Left lobe of liver (tissue), 2 donors: ENCODE measurements at regions not wholly inside any gene's neighbourhood (a gene's known extent, or its start where the extent isn't known, plus 50 kb on each side); places are given as distances from the start of the nearest gene placed in this dataset.

Source experiments
- ATAC-seq: fragments of 200-7000 bp; cut with Tn5 transposase; one replicate; pipeline ENCODE4 v1.9.1; 2020; ENCODE audit warnings: mild to moderate bottlenecking, moderate library complexity
- DNase-seq: peaks from one replicate; pipeline ENCODE4 v3.0.0-alpha.2; 2020; ENCODE audit warnings: low spot score
- donor health status: DM: no; HTN: no; CAD: no; lungs with moderate emphysema.
- donor health status: DM: no; HTN: yes; CAD: no.

DNA sequence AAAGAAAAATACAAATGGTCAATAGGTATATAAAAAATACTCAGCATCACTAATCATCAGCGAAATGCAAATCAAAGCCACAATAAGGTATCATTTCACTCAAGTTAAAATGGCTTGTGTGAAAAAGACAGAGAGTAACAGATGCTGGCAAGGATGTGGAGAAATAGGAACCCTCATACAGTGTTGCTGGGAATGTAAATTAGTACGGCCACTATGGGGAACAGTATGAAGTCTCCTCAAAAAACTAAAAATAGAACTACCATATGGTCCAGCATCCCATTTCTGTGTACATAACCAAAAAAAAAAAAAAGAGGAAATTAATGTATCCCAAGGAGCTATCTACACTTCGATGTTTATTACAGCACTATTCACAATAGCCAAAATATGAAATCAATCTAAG is 98.1 kb upstream of the TGFBR2 start:
- DNase-seq (no peak), ATAC-seq (no peak)

DNA sequence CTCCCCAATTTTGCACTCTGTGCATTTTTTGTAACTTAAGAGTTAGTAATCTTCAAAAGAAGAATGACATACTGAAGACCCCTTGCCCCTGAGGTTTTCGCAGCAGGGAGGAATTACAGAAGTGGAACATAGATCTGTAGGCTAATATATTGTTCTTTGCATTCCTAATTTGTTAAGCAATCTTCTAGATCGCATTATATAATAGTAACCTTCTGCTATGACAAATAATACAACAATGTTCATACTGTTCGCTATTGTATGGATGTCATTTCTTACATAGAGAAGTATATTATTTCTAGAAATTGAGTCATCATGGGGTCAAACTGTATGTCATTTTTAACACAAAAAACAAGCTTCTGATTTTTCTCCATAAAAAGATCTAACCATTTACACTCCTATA is 95.8 kb upstream of the TGFBR2 start:
- no peak for DNase-seq

DNA sequence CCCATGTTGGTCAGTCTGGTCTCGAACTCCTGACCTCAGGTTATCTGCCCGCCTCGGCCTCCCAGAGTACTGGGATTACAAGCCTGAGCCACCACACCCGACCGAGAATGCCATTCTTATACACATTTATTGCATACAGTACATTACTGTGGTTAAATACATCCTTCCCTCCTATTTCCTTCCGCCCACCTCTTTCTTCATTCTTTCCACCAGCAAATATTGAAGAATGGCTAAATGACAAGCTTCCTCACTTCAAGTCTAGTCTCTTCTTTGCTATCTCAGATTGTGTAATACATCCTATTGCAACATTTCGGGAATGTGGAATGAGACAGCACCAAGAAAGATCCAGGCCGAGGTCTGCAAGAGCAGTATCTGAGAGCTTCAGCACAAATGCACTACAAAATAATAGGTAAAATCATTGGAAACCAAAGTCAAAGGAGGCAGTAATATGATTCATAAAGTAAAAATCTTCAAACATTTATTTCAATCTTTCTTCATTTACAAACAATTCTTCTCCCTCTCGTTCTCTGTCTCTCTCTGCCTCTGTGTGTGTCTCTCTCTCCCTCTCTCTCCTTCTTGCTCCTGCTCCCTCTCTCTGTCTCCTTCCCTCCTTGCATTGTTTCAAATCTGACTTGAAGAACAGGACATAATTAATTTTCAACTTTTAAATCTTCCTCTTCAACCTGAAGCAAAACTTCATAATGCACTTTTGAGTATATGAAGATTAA is 94.7 kb upstream of the TGFBR2 start:
- ATAC-seq (peak; percentile 89), DNase-seq (no peak)

More for the DNA sequence above, 95.8 kb upstream of the TGFBR2 start:
- ATAC-seq = no peak

DNA sequence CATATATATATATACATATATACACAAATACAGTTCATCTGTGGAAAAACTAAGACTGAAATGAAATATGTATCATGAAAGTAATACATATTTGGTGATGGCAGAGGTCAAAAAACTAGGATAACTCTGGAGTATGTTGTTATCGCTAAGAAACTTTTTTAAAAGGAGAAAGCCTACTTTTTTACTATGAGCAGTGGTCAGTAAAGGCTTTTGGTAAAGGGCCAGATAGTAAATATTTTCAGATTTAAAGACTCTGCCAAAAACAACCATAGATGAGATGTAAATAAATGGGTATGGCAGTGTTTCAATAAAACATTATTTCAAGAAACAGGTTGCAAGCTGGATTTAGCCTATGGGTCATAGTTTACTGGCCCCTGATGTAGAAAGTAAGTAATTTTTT is 93.8 kb upstream of the TGFBR2 start:
- DNase-seq (no peak), ATAC-seq (no peak)

DNA sequence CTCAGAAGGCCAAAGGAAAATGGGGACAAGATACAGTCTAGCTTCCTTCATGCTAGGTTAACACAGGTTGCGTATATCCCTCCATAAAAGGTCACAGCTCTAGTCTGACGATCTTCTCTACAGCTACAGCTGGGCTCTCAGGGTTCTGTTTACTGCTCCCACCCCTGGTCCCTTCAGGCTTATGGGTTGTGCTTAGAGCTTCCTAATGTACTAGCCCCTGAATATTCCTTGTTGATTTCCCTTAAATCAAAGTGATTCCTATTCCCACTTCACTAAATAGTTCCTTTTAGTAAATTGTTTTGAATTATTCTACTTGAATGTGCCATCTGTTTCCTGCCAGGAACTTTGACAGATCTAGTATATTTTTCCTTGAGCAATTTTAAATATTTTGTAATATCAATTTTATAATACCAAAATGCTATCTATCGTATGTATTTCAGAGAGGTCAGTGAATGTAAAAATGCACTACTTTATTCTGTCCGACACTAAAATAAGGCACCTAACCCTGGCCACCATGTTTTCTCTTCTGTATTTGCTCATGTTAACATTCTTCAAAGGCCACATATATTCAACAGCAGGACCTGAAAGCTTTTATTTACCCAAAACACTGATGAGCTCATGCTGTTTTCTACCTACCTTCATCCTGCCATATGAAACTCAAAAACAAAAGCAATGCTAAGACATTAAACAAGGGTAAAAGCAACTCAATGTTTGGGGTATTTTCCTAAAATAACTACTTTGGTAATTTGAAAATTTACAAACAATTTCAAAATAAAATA is 92.8 kb upstream of the TGFBR2 start:
- no peak for ATAC-seq
- DNase-seq = no peak

DNA sequence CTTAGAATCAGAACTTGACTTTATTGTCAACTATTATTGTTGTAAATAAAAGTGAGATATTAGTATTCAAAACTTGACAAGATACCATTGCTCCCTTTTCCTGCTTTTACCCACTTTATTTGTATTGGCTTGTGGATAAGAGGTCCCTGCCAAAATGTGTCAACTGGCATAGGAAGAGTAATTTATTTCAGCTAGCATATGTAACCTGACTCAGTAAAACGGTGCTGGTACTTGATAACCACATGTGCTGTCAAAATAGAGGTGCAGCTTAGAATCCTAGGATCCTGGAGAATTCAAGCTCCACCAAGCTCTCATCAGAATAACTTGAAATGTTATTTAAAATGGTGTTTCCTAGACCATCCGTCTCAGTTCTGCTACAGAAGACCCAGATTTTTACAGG is 90.2 kb upstream of the TGFBR2 start:
- ATAC-seq = peak; percentile 50
- DNase-seq = no peak

DNA sequence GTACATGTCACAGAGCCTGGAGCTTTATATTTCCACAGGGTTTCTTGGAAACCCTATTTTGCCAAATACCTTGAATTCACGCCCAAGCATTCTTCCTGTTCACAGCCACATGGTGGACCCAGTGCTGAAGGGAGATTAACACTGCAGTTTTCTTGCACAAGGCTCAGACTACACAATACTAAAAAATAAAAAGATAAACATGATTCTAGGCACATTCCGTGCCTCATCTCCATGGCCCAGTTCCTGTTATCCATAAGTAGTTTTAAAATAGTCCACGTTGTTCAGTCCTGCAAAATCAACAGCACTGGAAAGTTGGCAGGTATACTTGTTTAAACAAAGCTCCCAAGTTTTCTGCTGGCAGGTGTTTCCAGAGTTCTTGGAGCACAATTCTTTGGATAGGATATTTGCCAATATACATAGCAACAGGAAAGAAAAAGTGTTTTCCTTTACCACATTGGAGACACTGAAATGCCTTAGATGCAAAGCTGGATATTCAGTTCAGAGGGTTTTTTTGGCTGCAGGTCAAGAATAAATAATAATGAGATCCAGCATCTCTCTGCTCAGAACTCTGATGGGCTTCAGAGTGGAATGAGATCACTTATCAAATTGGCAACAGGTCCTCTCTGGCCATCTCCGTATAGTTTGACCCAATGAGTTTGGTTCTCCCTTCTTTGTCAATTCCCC is 88.1 kb upstream of the TGFBR2 start:
- ATAC-seq = peak; percentile 87
- DNase-seq = peak; percentile 76

DNA sequence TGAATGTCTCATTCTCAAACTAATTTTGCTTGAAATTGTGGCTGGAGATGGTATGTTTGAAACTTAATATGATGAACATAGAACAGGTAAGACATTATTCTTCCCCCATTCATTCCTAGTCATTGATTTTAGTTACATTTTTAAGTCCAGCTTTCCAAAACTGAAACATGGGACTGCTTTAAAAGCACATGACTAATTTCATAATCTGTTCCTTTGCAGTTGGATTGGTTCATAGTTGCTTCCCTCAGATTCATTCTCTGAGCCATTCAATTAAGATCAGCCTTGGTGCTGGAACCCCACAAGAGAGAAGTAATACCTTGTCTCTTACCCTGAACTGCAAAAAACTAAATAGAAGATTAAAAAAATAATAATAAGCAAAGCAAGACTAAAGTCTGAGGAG is 87.5 kb upstream of the TGFBR2 start:
- no peak for DNase-seq
- peak; percentile 41 for ATAC-seq

DNA sequence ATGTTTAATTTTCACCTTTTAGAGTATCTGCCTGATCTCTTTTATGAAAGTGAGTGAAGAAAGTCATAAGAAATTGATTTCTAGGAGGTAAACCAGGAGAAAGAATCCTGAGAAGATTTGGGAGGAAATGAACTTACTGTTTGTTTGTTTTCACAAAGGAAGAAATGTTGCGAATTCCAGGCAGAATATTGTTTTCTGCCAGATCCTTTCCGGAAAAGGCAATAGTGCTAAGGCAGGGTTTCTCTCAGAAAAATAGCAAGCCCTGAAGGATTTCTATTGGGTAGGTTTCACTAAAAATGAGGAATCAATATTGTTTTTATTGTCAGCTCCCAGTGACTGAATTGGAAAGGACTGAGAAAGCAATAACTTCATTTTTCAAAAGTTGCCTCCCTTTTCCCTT is 85.7 kb upstream of the TGFBR2 start:
- DNase-seq = no peak
- ATAC-seq = no peak

DNA sequence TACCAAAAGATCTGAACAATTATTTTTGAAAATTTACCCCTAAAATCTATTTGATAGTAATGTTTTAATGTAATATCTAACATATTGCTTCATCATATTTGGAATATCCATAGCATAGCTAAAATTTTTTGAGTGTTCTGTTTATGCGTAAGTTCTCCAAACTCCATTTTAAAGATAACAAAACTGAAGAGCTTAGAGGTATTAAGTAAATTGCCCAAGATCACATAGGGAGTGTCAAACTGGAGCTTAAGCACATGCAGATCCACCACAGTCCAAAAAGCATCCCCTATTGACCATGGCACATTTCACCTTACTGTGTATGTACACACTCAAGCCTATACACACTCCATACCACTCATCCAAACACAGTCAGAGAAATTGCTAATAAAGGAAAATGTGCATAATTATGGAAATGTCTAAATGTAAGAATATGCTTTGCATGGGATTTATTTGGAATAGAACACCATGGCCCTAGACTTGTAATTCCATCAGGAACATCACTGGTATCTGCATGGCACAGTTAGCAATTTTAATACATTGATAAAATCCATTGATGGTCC is 85.2 kb upstream of the TGFBR2 start:
- DNase-seq (no peak), ATAC-seq (no peak)

DNA sequence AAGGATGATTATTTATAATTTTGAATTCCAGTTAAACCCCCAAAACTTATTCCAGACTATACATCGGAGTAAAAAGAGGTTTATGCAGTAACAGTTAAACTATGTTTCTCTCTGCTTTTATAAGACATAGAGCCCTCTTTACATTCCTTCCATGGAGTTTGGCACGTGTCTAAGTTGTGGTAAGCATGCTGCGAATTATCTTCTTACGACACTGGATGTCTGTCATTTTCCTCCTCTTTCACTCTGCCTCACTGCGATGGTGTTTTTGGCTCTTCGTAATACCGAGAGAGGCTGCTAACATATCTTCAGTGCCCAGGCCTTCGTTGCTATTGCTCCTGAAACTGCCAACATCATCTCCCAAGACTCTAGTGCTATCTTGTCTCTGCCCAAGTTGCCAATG is 83.9 kb upstream of the TGFBR2 start:
- ATAC-seq (no peak), DNase-seq (no peak)

DNA sequence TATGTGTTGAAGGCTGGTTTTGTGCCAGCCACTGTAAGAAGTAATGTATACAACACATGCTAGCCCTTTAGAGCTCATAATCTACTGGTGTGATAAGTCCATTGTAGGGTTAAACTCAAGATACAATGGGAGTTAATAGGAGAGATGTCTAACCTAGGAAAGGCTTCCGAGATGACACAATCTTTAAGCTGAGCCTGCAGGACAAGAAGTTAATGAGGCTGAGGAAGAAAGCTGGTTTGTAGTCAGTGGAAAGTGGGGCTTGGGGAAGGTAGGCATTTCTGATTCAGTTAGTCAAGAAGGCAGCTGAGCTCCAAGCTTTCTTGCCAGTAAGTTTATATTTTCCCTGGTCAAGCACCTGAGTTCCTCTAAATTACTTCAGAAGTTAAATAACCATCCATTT is 83.0 kb upstream of the TGFBR2 start:
- ATAC-seq (no peak), DNase-seq (no peak)

DNA sequence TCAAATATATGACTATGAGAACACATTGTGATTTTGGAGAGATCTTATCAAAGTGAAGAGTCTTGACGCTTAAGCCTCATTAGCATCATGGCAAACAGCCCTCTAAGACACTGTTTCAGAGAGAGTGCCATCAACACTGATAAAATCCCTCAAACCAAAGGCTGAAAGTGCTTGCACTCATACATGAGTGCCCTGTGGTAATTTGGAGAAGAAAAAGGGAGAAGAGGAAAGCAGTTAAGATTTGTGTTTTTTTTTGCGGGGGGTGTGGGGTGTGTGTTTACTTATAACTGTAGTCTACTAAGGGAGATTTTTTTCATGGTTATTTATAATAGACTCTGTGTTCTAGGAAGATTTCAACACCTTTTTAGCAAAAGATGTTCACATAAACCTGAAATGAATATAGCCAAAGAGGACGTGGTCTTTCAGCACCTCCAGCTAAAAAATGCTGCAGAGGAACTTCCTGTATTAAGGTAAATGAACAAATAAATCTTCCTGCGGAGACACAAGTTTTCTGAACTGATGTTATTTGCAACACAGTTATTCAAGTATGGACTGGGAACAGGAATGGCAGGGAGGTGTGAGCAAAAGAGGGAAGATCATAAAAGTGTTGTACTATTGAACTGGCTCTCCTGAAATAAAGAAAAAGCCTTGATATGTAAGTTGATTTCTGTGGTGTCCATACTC is 81.9 kb upstream of the TGFBR2 start:
- DNase-seq (no peak), ATAC-seq (no peak)

DNA sequence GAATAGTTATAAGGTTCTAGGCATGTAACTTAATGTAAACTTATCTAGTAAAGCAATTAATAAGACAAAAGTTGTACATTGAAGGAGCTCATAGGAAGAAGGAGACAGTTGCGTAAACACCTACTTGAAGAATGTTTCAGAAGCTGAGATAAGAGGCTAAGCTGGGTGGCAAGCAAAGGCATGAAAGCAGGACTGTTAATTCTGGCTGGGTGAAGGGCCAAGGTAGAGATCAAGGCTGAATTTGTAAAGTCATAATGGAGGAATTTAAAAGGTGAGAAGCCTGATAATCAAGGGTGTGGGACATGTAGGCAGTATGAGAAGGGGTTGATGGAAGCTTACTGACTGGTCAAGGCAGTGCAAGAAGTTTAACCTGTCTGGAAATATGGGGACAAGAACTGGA is 80.4 kb upstream of the TGFBR2 start:
- DNase-seq (no peak), ATAC-seq (no peak)

DNA sequence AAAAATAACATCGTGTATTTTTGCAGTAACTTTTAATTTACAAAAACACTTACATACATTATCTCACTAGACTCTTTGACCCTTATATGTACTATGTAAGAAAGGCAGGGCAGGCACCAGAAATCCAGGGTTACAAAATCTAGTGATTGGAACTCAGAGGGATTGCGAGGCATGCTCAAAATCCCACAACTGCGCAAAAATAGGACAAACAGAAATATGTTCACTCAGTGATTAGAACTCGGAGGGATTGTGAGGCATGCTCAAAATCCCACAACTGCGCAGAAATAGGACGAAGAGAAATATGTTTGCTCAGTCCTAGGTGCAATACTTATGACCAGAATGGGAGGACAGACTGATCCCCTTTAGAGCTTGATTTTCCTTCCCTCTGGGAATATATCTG is 79.2 kb upstream of the TGFBR2 start:
- DNase-seq (no peak), ATAC-seq (peak; percentile 29)

DNA sequence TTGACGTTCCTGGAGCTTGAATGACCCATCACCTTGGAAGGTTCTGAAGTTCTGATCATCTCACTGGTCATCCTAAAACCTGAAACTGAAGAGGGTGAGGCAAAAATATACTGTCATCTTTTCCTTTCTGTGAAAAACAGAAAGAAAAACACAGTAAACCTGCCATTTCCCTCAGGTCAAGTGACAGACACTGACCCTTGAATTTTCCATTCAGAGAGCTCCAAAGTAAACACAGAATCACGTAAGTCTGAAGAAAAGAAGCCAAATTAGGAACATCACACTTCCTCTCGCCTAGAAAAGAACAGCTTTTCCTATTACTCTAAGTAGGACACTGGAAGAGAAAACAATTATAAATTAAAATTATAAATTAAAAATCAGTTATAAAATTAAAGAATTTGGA is 78.7 kb upstream of the TGFBR2 start:
- DNase-seq (no peak), ATAC-seq (peak; percentile 88)

DNA sequence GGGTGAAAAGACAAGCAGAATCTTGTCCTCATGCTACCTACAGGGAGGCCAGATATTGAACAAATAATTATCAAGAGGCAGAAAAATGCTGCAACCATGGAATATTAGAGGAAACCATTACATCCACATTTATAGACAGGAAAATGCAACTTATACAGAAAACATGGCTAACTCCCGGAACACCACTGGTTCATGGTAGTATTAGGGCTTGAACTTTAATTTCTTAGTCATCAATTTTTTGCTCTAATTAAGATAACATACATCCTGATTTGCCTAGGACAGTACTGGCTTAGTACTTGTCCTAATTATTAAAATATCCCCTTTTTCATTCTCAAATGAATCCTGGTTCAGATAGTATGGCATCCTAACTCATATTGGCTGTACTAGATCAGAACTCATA is 76.3 kb upstream of the TGFBR2 start:
- DNase-seq (no peak), ATAC-seq (no peak)

DNA sequence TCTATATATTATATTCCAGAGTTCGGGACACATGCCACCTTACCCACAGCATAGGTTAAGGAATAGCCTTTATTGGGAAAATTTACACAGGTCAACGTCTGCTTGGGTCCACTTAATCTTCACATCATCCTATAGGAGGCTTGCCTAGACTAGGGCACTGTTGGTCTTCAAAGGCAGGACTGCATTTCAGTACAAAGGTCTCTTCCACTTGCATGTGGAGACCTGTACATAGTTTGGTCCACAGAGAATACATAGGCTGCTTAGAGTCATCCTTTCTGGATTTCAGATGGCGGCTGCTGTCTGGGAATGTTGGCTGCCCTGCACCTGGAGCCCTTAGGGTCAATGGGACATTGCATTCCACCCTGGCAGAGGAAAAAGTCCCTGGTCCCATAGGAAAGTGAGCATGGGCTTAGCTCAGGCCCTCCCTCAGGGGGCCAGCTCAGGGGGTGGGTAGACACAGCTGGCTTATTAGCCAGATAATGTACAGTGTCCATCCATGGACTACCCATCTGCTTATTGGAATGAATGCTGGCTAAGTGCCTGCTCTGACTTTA is 75.3 kb upstream of the TGFBR2 start:
- DNase-seq (no peak), ATAC-seq (no peak)

DNA sequence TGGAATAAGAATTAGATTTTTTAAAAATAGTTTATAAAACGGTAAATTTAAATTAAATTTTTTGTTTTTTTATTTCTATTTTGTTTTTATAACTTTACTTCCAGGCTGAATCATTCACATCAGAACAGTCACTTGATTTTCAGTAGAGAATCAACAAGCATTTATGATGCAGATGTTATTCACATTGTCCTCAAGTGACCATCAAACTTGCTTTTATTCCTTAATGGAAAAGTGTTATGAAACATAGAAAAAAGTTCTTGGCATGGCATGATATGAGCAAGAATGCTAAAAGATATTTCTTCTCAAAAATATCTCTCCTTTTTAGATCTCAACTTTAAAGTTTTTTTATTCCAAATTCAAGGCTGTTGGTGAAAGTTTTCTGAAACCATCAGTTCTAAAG is 70.9 kb upstream of the TGFBR2 start:
- ATAC-seq = no peak

DNA sequence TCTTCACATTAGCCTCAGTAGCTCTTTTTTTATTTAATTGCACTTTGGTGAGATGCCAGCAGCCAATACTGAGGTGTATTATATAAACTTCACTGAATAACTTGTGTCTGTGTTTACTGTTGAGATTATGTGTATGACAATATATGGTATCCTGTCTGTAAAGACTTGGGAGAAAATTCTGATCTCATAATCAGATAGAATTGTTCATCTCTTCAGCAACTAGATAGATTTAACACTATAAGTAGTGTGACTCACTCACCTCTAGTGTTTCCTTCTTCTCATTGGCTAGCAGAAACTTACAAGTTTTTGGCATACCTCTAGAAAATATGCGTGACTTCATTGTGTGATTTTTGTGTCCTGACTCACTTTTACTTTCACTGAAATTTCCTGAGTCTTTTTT is 67.6 kb upstream of the TGFBR2 start:
- DNase-seq (no peak), ATAC-seq (no peak)

More for the DNA sequence above, 70.9 kb upstream of the TGFBR2 start:
- no peak for DNase-seq

DNA sequence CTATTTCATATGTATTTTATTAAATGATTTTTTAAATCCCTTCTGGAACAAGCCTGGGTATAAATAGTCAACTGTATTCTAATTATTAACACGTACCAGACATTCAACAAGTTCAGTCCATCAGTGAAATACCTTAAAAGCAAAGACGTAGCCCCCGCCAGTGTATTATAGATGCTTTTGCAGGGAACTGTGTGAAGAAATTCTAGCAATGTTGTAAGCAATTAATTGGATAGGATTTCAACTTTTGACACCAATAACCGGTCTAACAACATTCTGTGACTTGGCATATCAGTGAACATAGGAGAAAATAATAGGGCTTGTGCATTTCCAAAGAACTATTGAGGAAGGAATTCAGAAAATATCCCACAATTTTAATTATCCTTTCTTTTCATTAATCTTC is 67.2 kb upstream of the TGFBR2 start:
- no peak for DNase-seq

More for the DNA sequence above, 67.2 kb upstream of the TGFBR2 start:
- no peak for ATAC-seq
